ENCODE measurements at regions not wholly inside any gene's neighbourhood (a gene's known extent, or its start where the extent isn't known, plus 50 kb on each side); places are given as distances from the start of the nearest gene placed in this dataset.

GRCh38 chrX:40377684-40378083, 203.1 kb upstream of the ATP6AP2 start:
- H3K4me1 Mint-ChIP-seq (ENCODE audit: unreplicated experiment), result no peaks in the 10 kb centered on the region
- H3K27ac Mint-ChIP-seq (ENCODE audit: unreplicated experiment), result no peak overlapping the region
- DNase-seq (ENCODE audit: low spot score), result no peak
- H3K36me3 Mint-ChIP-seq (ENCODE audit: low read depth, unreplicated experiment), result no peaks in the 10 kb centered on the region
- no peaks in the 10 kb centered on the region for H3K9me3 Mint-ChIP-seq (ENCODE audit: unreplicated experiment)
- H3K4me3 Mint-ChIP-seq (ENCODE audit: unreplicated experiment), result no peak overlapping the region
- H3K27me3 Mint-ChIP-seq (ENCODE audit: unreplicated experiment), result no peaks in the 10 kb centered on the region
- no peak for TF ChIP-seq CTCF (IDR thresholded peaks at IDR 0.05; ENCODE audit: unreplicated experiment)

DNA sequence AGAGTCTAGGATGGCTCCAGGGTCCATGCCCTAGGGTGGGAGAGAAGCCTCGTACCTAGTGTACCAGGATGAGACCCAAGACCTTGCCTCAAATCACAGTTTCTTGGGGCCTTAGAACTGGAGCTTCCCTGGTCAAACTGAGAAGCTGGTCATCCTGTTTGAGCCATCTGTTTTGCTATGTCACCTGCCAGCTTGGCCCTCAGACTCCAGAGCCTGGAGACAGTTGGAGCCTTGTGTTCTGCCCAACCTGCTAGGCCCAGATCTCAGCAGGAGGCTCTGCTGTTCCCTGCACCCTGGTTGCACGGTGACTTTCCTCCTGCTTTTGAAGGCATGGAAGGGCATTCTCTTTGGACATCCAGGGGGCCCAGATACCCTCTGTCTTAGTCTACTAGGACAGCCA, 206.3 kb upstream of the ATP6AP2 start:
- Mint-ChIP-seq H3K27ac (ENCODE audit: unreplicated experiment) (no peak overlapping the region), H3K4me3 (ENCODE audit: unreplicated experiment) (no peak overlapping the region), H3K9me3 (ENCODE audit: unreplicated experiment) (no peaks in the 10 kb centered on the region), H3K27me3 (ENCODE audit: unreplicated experiment) (no peaks in the 10 kb centered on the region), H3K4me1 (ENCODE audit: unreplicated experiment) (no peaks in the 10 kb centered on the region), H3K36me3 (ENCODE audit: low read depth, unreplicated experiment) (no peaks in the 10 kb centered on the region)
- no peak for DNase-seq (ENCODE audit: low spot score)
- no peak for TF ChIP-seq CTCF (IDR thresholded peaks at IDR 0.05; ENCODE audit: unreplicated experiment)

DNA sequence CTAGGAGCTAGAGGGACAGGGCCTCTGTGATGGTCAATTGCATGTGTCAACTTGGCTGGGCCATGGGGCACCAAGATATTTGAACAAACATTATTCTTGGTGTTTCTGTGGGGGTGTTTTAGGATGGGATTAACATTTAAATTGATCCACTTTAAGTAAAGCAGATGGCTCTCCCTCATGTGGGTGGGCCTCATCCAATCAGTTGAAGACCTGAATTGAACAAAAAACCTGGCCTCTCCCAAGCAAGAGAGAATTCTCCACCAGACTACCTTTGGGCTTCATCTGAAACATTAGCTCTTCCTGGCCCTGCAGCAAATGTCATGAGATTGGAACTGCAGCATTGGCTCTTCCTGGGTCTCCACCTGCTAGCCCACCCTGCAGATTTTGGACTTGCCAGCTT, 207.1 kb upstream of the ATP6AP2 start:
- no peak for DNase-seq (ENCODE audit: low spot score)
- Mint-ChIP-seq H3K27me3 (ENCODE audit: unreplicated experiment) (no peaks in the 10 kb centered on the region), H3K9me3 (ENCODE audit: unreplicated experiment) (no peaks in the 10 kb centered on the region), H3K4me3 (ENCODE audit: unreplicated experiment) (no peak overlapping the region), H3K36me3 (ENCODE audit: low read depth, unreplicated experiment) (no peaks in the 10 kb centered on the region), H3K4me1 (ENCODE audit: unreplicated experiment) (no peaks in the 10 kb centered on the region), H3K27ac (ENCODE audit: unreplicated experiment) (no peak overlapping the region)
- no peak for TF ChIP-seq CTCF (IDR thresholded peaks at IDR 0.05; ENCODE audit: unreplicated experiment)

- H3K27me3 Mint-ChIP-seq (ENCODE audit: unreplicated experiment), result no peaks in the 10 kb centered on the region
- no peak for TF ChIP-seq CTCF (IDR thresholded peaks at IDR 0.05; ENCODE audit: unreplicated experiment)
- no peak overlapping the region for H3K4me3 Mint-ChIP-seq (ENCODE audit: unreplicated experiment)
- H3K4me1 Mint-ChIP-seq (ENCODE audit: unreplicated experiment), result no peaks in the 10 kb centered on the region
- H3K36me3 Mint-ChIP-seq (ENCODE audit: low read depth, unreplicated experiment), result no peaks in the 10 kb centered on the region
- no peak overlapping the region for H3K27ac Mint-ChIP-seq (ENCODE audit: unreplicated experiment)
- no peaks in the 10 kb centered on the region for H3K9me3 Mint-ChIP-seq (ENCODE audit: unreplicated experiment)
- no peak for DNase-seq (ENCODE audit: low spot score)
These were observed 207.7 kb upstream of the ATP6AP2 start for GRCh38 chrX:40373025-40373424.

- Mint-ChIP-seq H3K4me1 (ENCODE audit: unreplicated experiment) (no peaks in the 10 kb centered on the region), H3K27ac (ENCODE audit: unreplicated experiment) (no peak overlapping the region), H3K27me3 (ENCODE audit: unreplicated experiment) (no peaks in the 10 kb centered on the region), H3K9me3 (ENCODE audit: unreplicated experiment) (no peaks in the 10 kb centered on the region), H3K4me3 (ENCODE audit: unreplicated experiment) (no peak overlapping the region), H3K36me3 (ENCODE audit: low read depth, unreplicated experiment) (no peaks in the 10 kb centered on the region)
- no peak for TF ChIP-seq CTCF (IDR thresholded peaks at IDR 0.05; ENCODE audit: unreplicated experiment)
- DNase-seq (ENCODE audit: low spot score), result no peak
These were observed 209.4 kb upstream of the ATP6AP2 start for GRCh38 chrX:40371376-40371775.

Measured in endothelial cell (in vitro differentiated cells).